Neural cell (in vitro differentiated cells): ENCODE measurements at regions not wholly inside any gene's neighbourhood (a gene's known extent, or its start where the extent isn't known, plus 50 kb on each side); places are given as distances from the start of the nearest gene placed in this dataset.

ENCODE experiments used
- EP300 ChIP-seq: fragments of 450-650 bp; conservative IDR thresholded peaks from 2 replicates; pipeline ENCODE4 v1.6.1; 2014; ENCODE audit warnings: antibody characterized with exemption, mild to moderate bottlenecking, moderate library complexity; ENCODE audit not compliant: poor library complexity, severe bottlenecking
- EZH2 ChIP-seq: fragments of 200-600, 300-800 bp; shearing (Covaris generic), sonication (generic); IDR thresholded peaks from 2 replicates; pipeline ENCODE4 v1.6.1; 2014; ENCODE audit warnings: antibody characterized with exemption, low read length, borderline replicate concordance, mild to moderate bottlenecking; ENCODE audit not compliant: insufficient read depth, poor library complexity, severe bottlenecking
- MXI1 ChIP-seq: fragments of 450-650 bp; conservative IDR thresholded peaks from 2 replicates; pipeline ENCODE4 v1.6.1; 2014; ENCODE audit warnings: antibody characterized with exemption, mild to moderate bottlenecking; ENCODE audit not compliant: poor library complexity, severe bottlenecking
- POLR2AphosphoS5 ChIP-seq: IDR thresholded peaks from 2 replicates; pipeline ENCODE4 v1.6.1; 2012
- RAD21 ChIP-seq: fragments of 450-650 bp; conservative IDR thresholded peaks from 2 replicates; pipeline ENCODE4 v1.6.1; 2014; ENCODE audit warnings: antibody characterized with exemption, mild to moderate bottlenecking, moderate library complexity
- SMC3 ChIP-seq: fragments of 450-650 bp; conservative IDR thresholded peaks from 2 replicates; pipeline ENCODE4 v1.6.1; 2014; ENCODE audit warnings: antibody characterized with exemption, mild to moderate bottlenecking, moderate library complexity; ENCODE audit not compliant: poor library complexity
- TAF1 ChIP-seq: IDR thresholded peaks from 2 replicates; pipeline ENCODE4 v1.6.1; 2012; ENCODE audit warnings: low read depth
- TF ChIP-seq, protein P1 (sequence below): fragments of 450-650 bp; IDR thresholded peaks from 2 replicates; pipeline ENCODE4 v1.5.1; 2014; ENCODE audit warnings: antibody characterized with exemption, mild to moderate bottlenecking, moderate library complexity; ENCODE audit not compliant: poor library complexity, severe bottlenecking
- TF ChIP-seq, protein P2 (sequence below): IDR thresholded peaks from 2 replicates; pipeline ENCODE4 v1.6.1; 2012; ENCODE audit warnings: borderline replicate concordance

GRCh38 chrX:13168269-13168668 lies 123.8 kb upstream of the FAM9C start:
- TF ChIP-seq EP300 (no peak), TAF1 (no peak), EZH2 (no peak), POLR2AphosphoS5 (no peak), RAD21 (no peak), SMC3 (no peak), MXI1 (no peak)
- TF ChIP-seq, protein P1, sequence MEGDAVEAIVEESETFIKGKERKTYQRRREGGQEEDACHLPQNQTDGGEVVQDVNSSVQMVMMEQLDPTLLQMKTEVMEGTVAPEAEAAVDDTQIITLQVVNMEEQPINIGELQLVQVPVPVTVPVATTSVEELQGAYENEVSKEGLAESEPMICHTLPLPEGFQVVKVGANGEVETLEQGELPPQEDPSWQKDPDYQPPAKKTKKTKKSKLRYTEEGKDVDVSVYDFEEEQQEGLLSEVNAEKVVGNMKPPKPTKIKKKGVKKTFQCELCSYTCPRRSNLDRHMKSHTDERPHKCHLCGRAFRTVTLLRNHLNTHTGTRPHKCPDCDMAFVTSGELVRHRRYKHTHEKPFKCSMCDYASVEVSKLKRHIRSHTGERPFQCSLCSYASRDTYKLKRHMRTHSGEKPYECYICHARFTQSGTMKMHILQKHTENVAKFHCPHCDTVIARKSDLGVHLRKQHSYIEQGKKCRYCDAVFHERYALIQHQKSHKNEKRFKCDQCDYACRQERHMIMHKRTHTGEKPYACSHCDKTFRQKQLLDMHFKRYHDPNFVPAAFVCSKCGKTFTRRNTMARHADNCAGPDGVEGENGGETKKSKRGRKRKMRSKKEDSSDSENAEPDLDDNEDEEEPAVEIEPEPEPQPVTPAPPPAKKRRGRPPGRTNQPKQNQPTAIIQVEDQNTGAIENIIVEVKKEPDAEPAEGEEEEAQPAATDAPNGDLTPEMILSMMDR, result no peak
- TF ChIP-seq, protein P2, sequence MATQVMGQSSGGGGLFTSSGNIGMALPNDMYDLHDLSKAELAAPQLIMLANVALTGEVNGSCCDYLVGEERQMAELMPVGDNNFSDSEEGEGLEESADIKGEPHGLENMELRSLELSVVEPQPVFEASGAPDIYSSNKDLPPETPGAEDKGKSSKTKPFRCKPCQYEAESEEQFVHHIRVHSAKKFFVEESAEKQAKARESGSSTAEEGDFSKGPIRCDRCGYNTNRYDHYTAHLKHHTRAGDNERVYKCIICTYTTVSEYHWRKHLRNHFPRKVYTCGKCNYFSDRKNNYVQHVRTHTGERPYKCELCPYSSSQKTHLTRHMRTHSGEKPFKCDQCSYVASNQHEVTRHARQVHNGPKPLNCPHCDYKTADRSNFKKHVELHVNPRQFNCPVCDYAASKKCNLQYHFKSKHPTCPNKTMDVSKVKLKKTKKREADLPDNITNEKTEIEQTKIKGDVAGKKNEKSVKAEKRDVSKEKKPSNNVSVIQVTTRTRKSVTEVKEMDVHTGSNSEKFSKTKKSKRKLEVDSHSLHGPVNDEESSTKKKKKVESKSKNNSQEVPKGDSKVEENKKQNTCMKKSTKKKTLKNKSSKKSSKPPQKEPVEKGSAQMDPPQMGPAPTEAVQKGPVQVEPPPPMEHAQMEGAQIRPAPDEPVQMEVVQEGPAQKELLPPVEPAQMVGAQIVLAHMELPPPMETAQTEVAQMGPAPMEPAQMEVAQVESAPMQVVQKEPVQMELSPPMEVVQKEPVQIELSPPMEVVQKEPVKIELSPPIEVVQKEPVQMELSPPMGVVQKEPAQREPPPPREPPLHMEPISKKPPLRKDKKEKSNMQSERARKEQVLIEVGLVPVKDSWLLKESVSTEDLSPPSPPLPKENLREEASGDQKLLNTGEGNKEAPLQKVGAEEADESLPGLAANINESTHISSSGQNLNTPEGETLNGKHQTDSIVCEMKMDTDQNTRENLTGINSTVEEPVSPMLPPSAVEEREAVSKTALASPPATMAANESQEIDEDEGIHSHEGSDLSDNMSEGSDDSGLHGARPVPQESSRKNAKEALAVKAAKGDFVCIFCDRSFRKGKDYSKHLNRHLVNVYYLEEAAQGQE, result no peak
